HEK293 (cell line): ENCODE measurements at regions not wholly inside any gene's neighbourhood (a gene's known extent, or its start where the extent isn't known, plus 50 kb on each side); places are given as distances from the start of the nearest gene placed in this dataset.

Source experiments
- CTCF ChIA-PET: fragments of 350-600 bp; formaldehyde crosslinking; extraction: SDS; loops from one replicate; lab custom pipeline; 2021; ENCODE audit warnings: antibody characterized with exemption; lab: Yijun Ruan, JAX
- POLR2A ChIA-PET: fragments of 300-600 bp; formaldehyde crosslinking; extraction: SDS; loops from one replicate; lab custom pipeline; 2020; ENCODE audit warnings: antibody characterized with exemption, inconsistent platforms; lab: Yijun Ruan, JAX
- H3K27ac ChIP-seq: fragments of 200-500 bp; sonication (Bioruptor generic); 2 replicates; pipeline ENCODE4 v1.5.1; 2014; ENCODE audit warnings: low read depth, low read length, control low read depth, inconsistent platforms; ENCODE audit errors: extremely low read depth
- H3K36me3 ChIP-seq, 2 experiments: fragments of 200-500 bp in 1 of 2; sonication (Bioruptor generic) in 1 of 2; 1 replicate in 1 of 2; 2 replicates in 1 of 2; pipeline ENCODE4 v1.5.1; 2014 to 2017; ENCODE audit warnings: inconsistent platforms in 2 of 2, low read length in 2 of 2; ENCODE audit not compliant: control insufficient read depth in 2 of 2, insufficient read depth in 1 of 2
- H3K4me1 ChIP-seq: fragments of 200-500 bp; sonication (Bioruptor generic); 2 replicates; pipeline ENCODE4 v1.5.1; 2014; ENCODE audit warnings: mild to moderate bottlenecking, low read length, inconsistent platforms; ENCODE audit not compliant: control insufficient read depth, insufficient read depth
- H3K4me3 ChIP-seq: 2 replicates; pipeline ENCODE4 v1.5.1; 2011; ENCODE audit warnings: low read depth, mild to moderate bottlenecking, control low read depth, low read length, moderate library complexity
- H3K9me3 ChIP-seq: fragments of 200-500 bp; sonication (Bioruptor generic); 2 replicates; pipeline ENCODE4 v1.5.1; 2014; ENCODE audit warnings: low read depth, low read length, inconsistent platforms; ENCODE audit not compliant: control insufficient read depth, insufficient read depth
- OSR2 ChIP-seq: fragments of 450-650 bp; formaldehyde crosslinking; IDR thresholded peaks from 2 replicates; pipeline ENCODE4 v1.5.1; 2016; ENCODE audit warnings: missing biosample characterization, missing genetic modification characterization
- TCF7L2 ChIP-seq: IDR thresholded peaks from 2 replicates; pipeline ENCODE4 v1.6.1; 2011; ENCODE audit warnings: low read depth, mild to moderate bottlenecking, inconsistent platforms, low read length, moderate library complexity, borderline replicate concordance
- ZBTB49 ChIP-seq: fragments of 450-650 bp; formaldehyde crosslinking; IDR thresholded peaks from 2 replicates; pipeline ENCODE4 v1.5.1; 2016; ENCODE audit warnings: missing biosample characterization, missing genetic modification characterization, low read depth
- ZNF121 ChIP-seq: fragments of 450-650 bp; formaldehyde crosslinking; IDR thresholded peaks from 2 replicates; pipeline ENCODE4 v1.5.1; 2016; ENCODE audit warnings: missing biosample characterization, missing genetic modification characterization
- ZNF280D ChIP-seq: fragments of 450-650 bp; formaldehyde crosslinking; IDR thresholded peaks from 2 replicates; pipeline ENCODE4 v1.5.1; 2016; ENCODE audit warnings: missing biosample characterization, missing genetic modification characterization
- ZNF416 ChIP-seq: fragments of 450-650 bp; formaldehyde crosslinking; IDR thresholded peaks from 2 replicates; pipeline ENCODE4 v1.5.1; 2016; ENCODE audit warnings: missing biosample characterization, missing genetic modification characterization
- ZNF449 ChIP-seq: fragments of 450-650 bp; formaldehyde crosslinking; IDR thresholded peaks from 2 replicates; pipeline ENCODE4 v1.5.1; 2017; ENCODE audit warnings: missing biosample characterization, mild to moderate bottlenecking, missing genetic modification characterization, moderate library complexity
- ZNF580 ChIP-seq: fragments of 450-650 bp; formaldehyde crosslinking; IDR thresholded peaks from 2 replicates; pipeline ENCODE4 v1.5.1; 2016; ENCODE audit warnings: missing biosample characterization, missing genetic modification characterization
- ZNF777 ChIP-seq: fragments of 450-650 bp; formaldehyde crosslinking; IDR thresholded peaks from 2 replicates; pipeline ENCODE4 v1.5.1; 2017; ENCODE audit warnings: missing biosample characterization, missing genetic modification characterization, borderline replicate concordance
- TF ChIP-seq, protein P1 (sequence below): fragments of 450-650 bp; formaldehyde crosslinking; IDR thresholded peaks from 2 replicates; pipeline ENCODE4 v1.5.1; 2017; ENCODE audit warnings: missing biosample characterization, missing genetic modification characterization
- TF ChIP-seq, protein P2 (sequence below): fragments of 450-650 bp; formaldehyde crosslinking; IDR thresholded peaks from 2 replicates; pipeline ENCODE4 v1.5.1; 2017; ENCODE audit warnings: missing biosample characterization, missing genetic modification characterization

GRCh38 chr9:115867326-115867725, 286.3 kb upstream of the PAPPA start:
- H3K4me1 ChIP-seq = no peaks in the 10 kb centered on the region
- H3K4me3 ChIP-seq = no peak overlapping the region
- H3K36me3 ChIP-seq = no peaks in the 10 kb centered on the region
- no peak for TF ChIP-seq ZNF121 (tag by site-specific recombination)
- TF ChIP-seq, all 188 proteins: peak for 0
- Histone ChIP-seq H3K9me3 (no peaks in the 10 kb centered on the region), H3K27ac (no peak overlapping the region)
- ChIA-PET POLR2A (no interaction called here), CTCF (interaction anchor here (0.9 to 1.3 kb wide), 2 partner anchors 273 to 275 kb away, joined by 3 to 4 read pairs; no protein-coding TSS in a partner anchor)

GRCh38 chr9:115877852-115878438, 275.6 kb upstream of the PAPPA start:
- POLR2A ChIA-PET = no interaction called here
- no peak overlapping the region for H3K27ac ChIP-seq
- H3K9me3 ChIP-seq = no peaks in the 10 kb centered on the region
- no peak for TF ChIP-seq TCF7L2
- TF ChIP-seq OSR2 (tag by site-specific recombination) = no peak
- TF ChIP-seq ZNF449 (tag by site-specific recombination) = no peak
- TF ChIP-seq ZBTB49 = no peak
- no peak for TF ChIP-seq ZNF416
- TF ChIP-seq ZNF280D (tag by site-specific recombination) = no peak
- no peak for TF ChIP-seq ZNF777 (tag by site-specific recombination)
- CTCF ChIA-PET = interaction anchor here (0.6 to 1.4 kb wide), 3 partner anchors 284 to 769 kb away, joined by 3 to 8 read pairs (median 5); no protein-coding TSS in a partner anchor
- no peak overlapping the region for H3K4me3 ChIP-seq
- no peaks in the 10 kb centered on the region for H3K36me3 ChIP-seq
- no peaks in the 10 kb centered on the region for H3K4me1 ChIP-seq

DNA sequence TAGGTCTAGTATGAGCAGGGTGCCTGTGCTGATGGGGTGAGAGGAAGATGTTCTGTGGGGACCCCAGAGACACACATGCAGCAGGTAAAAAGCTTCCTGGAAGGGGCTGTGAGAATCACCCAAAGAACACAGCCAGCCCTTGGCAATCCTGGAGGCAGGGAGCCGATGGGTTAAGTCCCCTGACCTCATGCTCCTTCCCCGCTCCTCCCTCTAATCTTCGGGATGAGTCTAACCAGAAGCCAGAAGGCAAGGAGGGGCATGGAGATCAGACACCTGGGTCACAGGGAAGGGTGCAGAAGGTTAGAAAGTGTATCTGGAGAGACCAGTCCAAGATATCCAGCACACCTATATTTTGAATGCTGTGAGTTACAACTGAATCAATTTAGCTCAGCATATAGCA, 274.1 kb upstream of the PAPPA start:
- POLR2A ChIA-PET = no interaction called here
- Histone ChIP-seq H3K36me3 (no peaks in the 10 kb centered on the region), H3K4me3 (no peak overlapping the region), H3K4me1 (no peaks in the 10 kb centered on the region), H3K9me3 (no peaks in the 10 kb centered on the region), H3K27ac (no peak overlapping the region)
- CTCF ChIA-PET = interaction anchor here (0.6 to 6.5 kb wide), 4 partner anchors 270 to 710 kb away, joined by 3 to 56 read pairs (median 4); no protein-coding TSS in a partner anchor
- TF ChIP-seq, protein P1, sequence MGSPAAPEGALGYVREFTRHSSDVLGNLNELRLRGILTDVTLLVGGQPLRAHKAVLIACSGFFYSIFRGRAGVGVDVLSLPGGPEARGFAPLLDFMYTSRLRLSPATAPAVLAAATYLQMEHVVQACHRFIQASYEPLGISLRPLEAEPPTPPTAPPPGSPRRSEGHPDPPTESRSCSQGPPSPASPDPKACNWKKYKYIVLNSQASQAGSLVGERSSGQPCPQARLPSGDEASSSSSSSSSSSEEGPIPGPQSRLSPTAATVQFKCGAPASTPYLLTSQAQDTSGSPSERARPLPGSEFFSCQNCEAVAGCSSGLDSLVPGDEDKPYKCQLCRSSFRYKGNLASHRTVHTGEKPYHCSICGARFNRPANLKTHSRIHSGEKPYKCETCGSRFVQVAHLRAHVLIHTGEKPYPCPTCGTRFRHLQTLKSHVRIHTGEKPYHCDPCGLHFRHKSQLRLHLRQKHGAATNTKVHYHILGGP (tag by site-specific recombination) = no peak
- TF ChIP-seq, protein P2, sequence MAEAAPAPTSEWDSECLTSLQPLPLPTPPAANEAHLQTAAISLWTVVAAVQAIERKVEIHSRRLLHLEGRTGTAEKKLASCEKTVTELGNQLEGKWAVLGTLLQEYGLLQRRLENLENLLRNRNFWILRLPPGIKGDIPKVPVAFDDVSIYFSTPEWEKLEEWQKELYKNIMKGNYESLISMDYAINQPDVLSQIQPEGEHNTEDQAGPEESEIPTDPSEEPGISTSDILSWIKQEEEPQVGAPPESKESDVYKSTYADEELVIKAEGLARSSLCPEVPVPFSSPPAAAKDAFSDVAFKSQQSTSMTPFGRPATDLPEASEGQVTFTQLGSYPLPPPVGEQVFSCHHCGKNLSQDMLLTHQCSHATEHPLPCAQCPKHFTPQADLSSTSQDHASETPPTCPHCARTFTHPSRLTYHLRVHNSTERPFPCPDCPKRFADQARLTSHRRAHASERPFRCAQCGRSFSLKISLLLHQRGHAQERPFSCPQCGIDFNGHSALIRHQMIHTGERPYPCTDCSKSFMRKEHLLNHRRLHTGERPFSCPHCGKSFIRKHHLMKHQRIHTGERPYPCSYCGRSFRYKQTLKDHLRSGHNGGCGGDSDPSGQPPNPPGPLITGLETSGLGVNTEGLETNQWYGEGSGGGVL = no peak
- TF ChIP-seq ZNF580 = no peak
